Lung (tissue), 11 donors: ENCODE measurements at regions not wholly inside any gene's neighbourhood (a gene's known extent, or its start where the extent isn't known, plus 50 kb on each side); places are given as distances from the start of the nearest gene placed in this dataset.

Experiments
- ATAC-seq: fragments of 200-7000 bp; cut with Tn5 transposase; one replicate; pipeline ENCODE4 v1.9.1; 2020; ENCODE audit warnings: moderate number of reproducible peaks; ENCODE audit not compliant: insufficient read depth, low FRiP score
- DNase-seq, 3 donors: peaks; one replicate each; pipeline ENCODE4 v3.0.0-alpha.2; 2013 to 2017
- H3K27ac ChIP-seq, 2 donors: one replicate each; pipeline ENCODE4 v1.5.1; 2013; ENCODE audit warnings: mild to moderate bottlenecking in 2 of 2, moderate library complexity in 2 of 2, control low read depth in 1 of 2, inconsistent platforms in 1 of 2, low read depth in 1 of 2, low read length in 1 of 2
- H3K27me3 ChIP-seq, 3 donors: one replicate each; pipeline ENCODE4 v1.5.1; 2013; ENCODE audit warnings: low read length in 2 of 3; ENCODE audit not compliant: control insufficient read depth in 3 of 3, insufficient read depth in 3 of 3
- H3K36me3 ChIP-seq, 4 donors: one replicate each; pipeline ENCODE4 v1.5.1; 2013; ENCODE audit warnings: low read length in 4 of 4, mild to moderate bottlenecking in 1 of 4, moderate library complexity in 1 of 4; ENCODE audit not compliant: control insufficient read depth in 4 of 4, insufficient read depth in 4 of 4
- H3K4me1 ChIP-seq, 5 donors: one replicate each; pipeline ENCODE4 v1.5.1; 2013; ENCODE audit warnings: low read length in 5 of 5, mild to moderate bottlenecking in 2 of 5, moderate library complexity in 1 of 5; ENCODE audit not compliant: control insufficient read depth in 5 of 5, insufficient read depth in 5 of 5
- H3K4me3 ChIP-seq: one replicate; pipeline ENCODE4 v1.5.1; 2013; ENCODE audit warnings: mild to moderate bottlenecking, control low read depth, moderate library complexity
- H3K9ac ChIP-seq, 2 donors: one replicate each; pipeline ENCODE4 v1.5.1; 2013; ENCODE audit warnings: low read length in 2 of 2, control low read depth in 1 of 2; ENCODE audit not compliant: insufficient read depth in 1 of 2
- H3K9me3 ChIP-seq, 4 donors: one replicate each; pipeline ENCODE4 v1.5.1; 2013; ENCODE audit warnings: low read length in 3 of 4, mild to moderate bottlenecking in 1 of 4, moderate library complexity in 1 of 4; ENCODE audit not compliant: control insufficient read depth in 4 of 4, insufficient read depth in 3 of 4
- CTCF ChIP-seq: IDR thresholded peaks from 2 replicates; pipeline ENCODE4 v1.5.1; 2012; ENCODE audit warnings: mild to moderate bottlenecking; ENCODE audit errors: control extremely low read depth, extremely low read depth
- WGBS, 2 donors: extraction: QIAGEN DNeasy Blood & Tissue Kit; methylation state at CpG; one replicate each; pipeline ENCODE4 v1.1.7; 2013; 5-methylcytosine and 5-hydroxymethylcytosine counted together
- donor health status: control.
- donor health status: control.
- donor health status: Bipolar disorder and iron deficiency.
- donor health status: healthy.
- donor health status: DM: yes; HTN: yes; CAD: no.

- WGBS, 2 donors = 87 to 90% methylated on average over 14 of the region's 14 CpGs
- no peak overlapping the region for H3K4me3 ChIP-seq
- no peaks in the 10 kb centered on the region for H3K27me3 ChIP-seq
- H3K36me3 ChIP-seq = no peaks in the 10 kb centered on the region
- ATAC-seq = no peak
- no peak for TF ChIP-seq CTCF
- H3K9ac ChIP-seq = no peak overlapping the region
- H3K4me1 ChIP-seq = peaks cover 0 to 2% (median 0%) of the 10 kb centered on the region in 5 donors
- no peak overlapping the region for H3K27ac ChIP-seq
- peaks cover 0 to 3% (median 0%) of the 10 kb centered on the region in 4 donors for H3K9me3 ChIP-seq
- no peak for DNase-seq
Observed at GRCh38 chr13:109369353-109370052, 416.9 kb downstream of the IRS2 start.

- no peak overlapping the region for H3K9ac ChIP-seq
- 92 to 93% methylated on average over 4 of the region's 4 CpGs for WGBS, 2 donors
- no peaks in the 10 kb centered on the region for H3K4me1 ChIP-seq
- peaks cover 0 to 3% (median 0%) of the 10 kb centered on the region in 4 donors for H3K9me3 ChIP-seq
- no peak overlapping the region for H3K4me3 ChIP-seq
- no peak for TF ChIP-seq CTCF
- H3K27ac ChIP-seq = no peak overlapping the region
- H3K36me3 ChIP-seq = no peaks in the 10 kb centered on the region
- DNase-seq (no peak), ATAC-seq (no peak)
- no peaks in the 10 kb centered on the region for H3K27me3 ChIP-seq
Observed at GRCh38 chr13:109368230-109368629, 418.2 kb downstream of the IRS2 start.

- WGBS, 2 donors = 93 to 97% methylated on average over 2 of the region's 2 CpGs
- DNase-seq (no peak), ATAC-seq (no peak)
- no peak for TF ChIP-seq CTCF
- Histone ChIP-seq H3K9ac (no peak overlapping the region), H3K9me3 (peaks cover 0 to 3% (median 0%) of the 10 kb centered on the region in 4 donors), H3K4me1 (no peaks in the 10 kb centered on the region), H3K4me3 (no peak overlapping the region), H3K27ac (no peak overlapping the region), H3K36me3 (no peaks in the 10 kb centered on the region), H3K27me3 (no peaks in the 10 kb centered on the region)
Observed at GRCh38 chr13:109366525-109366924, 419.9 kb downstream of the IRS2 start.

- Histone ChIP-seq H3K27ac (no peak overlapping the region), H3K9ac (no peak overlapping the region), H3K4me1 (no peaks in the 10 kb centered on the region), H3K27me3 (no peaks in the 10 kb centered on the region), H3K9me3 (peaks cover 0 to 3% (median 0%) of the 10 kb centered on the region in 4 donors), H3K4me3 (no peak overlapping the region), H3K36me3 (no peaks in the 10 kb centered on the region)
- no peak for TF ChIP-seq CTCF
- 90 to 93% methylated on average over 6 of the region's 6 CpGs for WGBS, 2 donors
- DNase-seq (no peak), ATAC-seq (no peak)
Observed at GRCh38 chr13:109363431-109363830, 423.0 kb downstream of the IRS2 start.
